H1 (cell line): ENCODE measurements at regions not wholly inside any gene's neighbourhood (a gene's known extent, or its start where the extent isn't known, plus 50 kb on each side); places are given as distances from the start of the nearest gene placed in this dataset.

ENCODE experiments used
- CBX8 ChIP-seq: fragments of 300-800, 300-1000 bp; sonication (generic); IDR thresholded peaks from 2 replicates; pipeline ENCODE4 v1.7.1; 2016; ENCODE audit warnings: low read depth, low read length, borderline replicate concordance
- CREB1 ChIP-seq: IDR thresholded peaks from 2 replicates; pipeline ENCODE4 v1.6.1; 2012; ENCODE audit warnings: inconsistent platforms
- EP300 ChIP-seq, 2 experiments: IDR thresholded peaks; 1 replicate in 1 of 2; 2 replicates in 1 of 2; pipeline ENCODE4 v1.6.1; 2011 to 2012; ENCODE audit warnings: low read depth in 2 of 2, low read length in 2 of 2, mild to moderate bottlenecking in 2 of 2, borderline replicate concordance in 1 of 2, inconsistent platforms in 1 of 2, moderate library complexity in 1 of 2
- JUN ChIP-seq: IDR thresholded peaks from 2 replicates; pipeline ENCODE4 v1.6.1; 2011; ENCODE audit warnings: low read depth, mild to moderate bottlenecking, improper control_type of control experiment, low read length
- JUND ChIP-seq: IDR thresholded peaks from 2 replicates; pipeline ENCODE4 v1.6.1; 2011; ENCODE audit warnings: mild to moderate bottlenecking, improper control_type of control experiment, low read length
- SP4 ChIP-seq: IDR thresholded peaks from 2 replicates; pipeline ENCODE4 v1.6.1; 2012; ENCODE audit warnings: low read length, inconsistent platforms
- TAF1 ChIP-seq: IDR thresholded peaks from 2 replicates; pipeline ENCODE4 v1.6.1; 2011; ENCODE audit warnings: mild to moderate bottlenecking, low read depth, low read length
- TF ChIP-seq, protein P1 (sequence below), 3 experiments: IDR thresholded peaks; 1 replicate in 2 of 3; 2 replicates in 1 of 3; pipeline versions ENCODE4 v1.5.1 to v1.6.1; 2011; ENCODE audit warnings: low read length in 3 of 3, mild to moderate bottlenecking in 3 of 3, inconsistent platforms in 2 of 3, low read depth in 1 of 3, moderate library complexity in 1 of 3; ENCODE audit not compliant: insufficient read depth in 1 of 3; ENCODE audit errors: control extremely low read depth in 1 of 3
- TF ChIP-seq, protein P2 (sequence below): IDR thresholded peaks from 2 replicates; pipeline ENCODE4 v1.6.1; 2012; ENCODE audit warnings: low read length, inconsistent platforms

DNA sequence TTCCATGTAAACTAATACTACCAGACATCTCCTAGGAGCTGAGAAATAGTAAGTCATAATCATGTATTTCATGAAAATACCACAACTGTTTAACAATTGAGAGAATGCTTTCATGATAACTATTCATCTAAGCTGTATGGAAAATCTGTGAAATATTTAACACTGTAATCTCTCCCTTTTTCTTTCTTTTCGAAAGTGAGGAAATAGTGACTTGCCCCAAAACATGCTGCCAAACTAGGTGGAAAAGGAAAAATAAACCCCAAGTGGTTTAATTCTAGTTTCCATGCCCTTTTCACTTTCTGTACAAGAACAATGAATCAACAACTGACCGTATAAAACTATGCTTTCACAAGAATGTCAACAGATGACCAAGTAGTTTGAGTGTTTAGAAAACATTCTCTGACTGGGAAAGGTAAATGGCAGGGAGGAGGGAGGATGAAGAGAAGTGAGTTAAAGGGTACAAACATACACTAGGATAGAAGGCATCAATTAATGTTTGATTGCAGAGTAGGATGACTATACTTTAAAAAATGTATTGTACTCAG is 147.5 kb upstream of the AVPR1A start (continued):
- TF ChIP-seq, protein P1, sequence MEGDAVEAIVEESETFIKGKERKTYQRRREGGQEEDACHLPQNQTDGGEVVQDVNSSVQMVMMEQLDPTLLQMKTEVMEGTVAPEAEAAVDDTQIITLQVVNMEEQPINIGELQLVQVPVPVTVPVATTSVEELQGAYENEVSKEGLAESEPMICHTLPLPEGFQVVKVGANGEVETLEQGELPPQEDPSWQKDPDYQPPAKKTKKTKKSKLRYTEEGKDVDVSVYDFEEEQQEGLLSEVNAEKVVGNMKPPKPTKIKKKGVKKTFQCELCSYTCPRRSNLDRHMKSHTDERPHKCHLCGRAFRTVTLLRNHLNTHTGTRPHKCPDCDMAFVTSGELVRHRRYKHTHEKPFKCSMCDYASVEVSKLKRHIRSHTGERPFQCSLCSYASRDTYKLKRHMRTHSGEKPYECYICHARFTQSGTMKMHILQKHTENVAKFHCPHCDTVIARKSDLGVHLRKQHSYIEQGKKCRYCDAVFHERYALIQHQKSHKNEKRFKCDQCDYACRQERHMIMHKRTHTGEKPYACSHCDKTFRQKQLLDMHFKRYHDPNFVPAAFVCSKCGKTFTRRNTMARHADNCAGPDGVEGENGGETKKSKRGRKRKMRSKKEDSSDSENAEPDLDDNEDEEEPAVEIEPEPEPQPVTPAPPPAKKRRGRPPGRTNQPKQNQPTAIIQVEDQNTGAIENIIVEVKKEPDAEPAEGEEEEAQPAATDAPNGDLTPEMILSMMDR (IDR thresholded peaks at IDR 0.05; ENCODE audit: control extremely low read depth in 1 of 3, insufficient read depth in 1 of 3, low read depth in 1 of 3, low read length in 3 of 3): no peak
- TF ChIP-seq CBX8: no peak
- TF ChIP-seq SP4: no peak
- TF ChIP-seq JUND: no peak
- TF ChIP-seq, protein P2, sequence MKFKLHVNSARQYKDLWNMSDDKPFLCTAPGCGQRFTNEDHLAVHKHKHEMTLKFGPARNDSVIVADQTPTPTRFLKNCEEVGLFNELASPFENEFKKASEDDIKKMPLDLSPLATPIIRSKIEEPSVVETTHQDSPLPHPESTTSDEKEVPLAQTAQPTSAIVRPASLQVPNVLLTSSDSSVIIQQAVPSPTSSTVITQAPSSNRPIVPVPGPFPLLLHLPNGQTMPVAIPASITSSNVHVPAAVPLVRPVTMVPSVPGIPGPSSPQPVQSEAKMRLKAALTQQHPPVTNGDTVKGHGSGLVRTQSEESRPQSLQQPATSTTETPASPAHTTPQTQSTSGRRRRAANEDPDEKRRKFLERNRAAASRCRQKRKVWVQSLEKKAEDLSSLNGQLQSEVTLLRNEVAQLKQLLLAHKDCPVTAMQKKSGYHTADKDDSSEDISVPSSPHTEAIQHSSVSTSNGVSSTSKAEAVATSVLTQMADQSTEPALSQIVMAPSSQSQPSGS: no peak
- no peak for TF ChIP-seq EP300 (IDR thresholded peaks at IDR 0.05; ENCODE audit: borderline replicate concordance in 1 of 2, low read depth in 2 of 2, low read length in 2 of 2)
- TF ChIP-seq JUN: no peak
- TF ChIP-seq TAF1: no peak
- TF ChIP-seq CREB1: no peak
